ENCODE measurements at regions not wholly inside any gene's neighbourhood (a gene's known extent, or its start where the extent isn't known, plus 50 kb on each side); places are given as distances from the start of the nearest gene placed in this dataset.

DNA sequence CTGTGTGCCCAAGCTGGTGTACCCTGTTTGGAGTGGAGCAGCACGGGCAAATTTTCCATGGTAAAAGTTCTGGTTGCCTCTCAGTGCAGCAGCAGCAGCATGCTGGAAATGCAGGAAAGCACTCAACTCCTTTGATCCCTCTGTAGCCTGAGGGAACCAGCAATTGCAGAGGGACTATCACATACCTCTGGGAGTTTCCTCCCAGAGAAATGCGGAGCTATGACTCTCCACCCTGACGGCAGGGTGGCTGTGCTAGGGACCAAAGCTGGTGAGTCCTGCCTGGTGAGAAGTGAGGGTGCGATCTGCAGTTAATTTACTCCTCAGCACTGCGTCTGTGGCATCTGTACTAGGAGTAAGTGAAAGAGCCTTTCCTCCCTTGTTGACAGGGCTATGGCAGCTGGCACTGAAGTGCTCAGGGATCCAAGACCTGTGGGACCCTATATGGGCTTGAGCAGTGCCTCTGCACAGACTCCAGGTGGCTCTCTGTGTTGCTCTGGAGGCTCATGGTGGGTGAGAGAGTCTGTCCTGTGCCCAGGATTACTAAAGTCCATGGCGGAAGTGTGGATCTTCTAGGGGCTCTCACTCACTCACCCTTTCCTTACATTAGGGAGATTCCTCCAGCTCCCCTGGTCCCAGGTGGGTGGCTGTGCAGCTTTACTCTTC is 601.2 kb upstream of the TYRP1 start:
- TF ChIP-seq GATA2 (IDR thresholded peaks at IDR 0.05; ENCODE audit: low read depth, low read length), result no peak
- TF ChIP-seq GATA3 (IDR thresholded peaks at IDR 0.05; ENCODE audit: low read depth, low read length), result no peak
